OCI-LY1 (cell line): ENCODE measurements at regions not wholly inside any gene's neighbourhood (a gene's known extent, or its start where the extent isn't known, plus 50 kb on each side); places are given as distances from the start of the nearest gene placed in this dataset.

Experiments
- H2AFZ ChIP-seq: fragments of 200-600 bp; sonication (generic), shearing (Covaris generic); 2 replicates; pipeline ENCODE4 v1.6.0; 2014; ENCODE audit warnings: antibody characterized with exemption, mild to moderate bottlenecking, low read length
- H3F3A ChIP-seq: fragments of 200-600 bp; sonication (generic), shearing (Covaris generic); 2 replicates; pipeline ENCODE4 v1.6.0; 2014; ENCODE audit warnings: mild to moderate bottlenecking, antibody characterized with exemption, low read length, moderate library complexity; ENCODE audit not compliant: insufficient read depth
- H3K27ac ChIP-seq: fragments of 200-600 bp; sonication (generic); 2 replicates; pipeline ENCODE4 v1.5.1; 2014; ENCODE audit warnings: low read length, mixed run types, mild to moderate bottlenecking, low read depth; ENCODE audit not compliant: poor library complexity, severe bottlenecking
- H3K27me3 ChIP-seq: fragments of 200-600 bp; sonication (generic); 2 replicates; pipeline ENCODE4 v1.6.0; 2014; ENCODE audit warnings: antibody characterized with exemption, mild to moderate bottlenecking, low read length, moderate library complexity; ENCODE audit not compliant: insufficient read depth
- H3K36me3 ChIP-seq: fragments of 200-600 bp; sonication (generic); 2 replicates; pipeline ENCODE4 v1.6.1; 2014; ENCODE audit warnings: mild to moderate bottlenecking, antibody characterized with exemption, low read length, moderate library complexity, mixed read lengths; ENCODE audit not compliant: insufficient read depth
- H3K4me1 ChIP-seq: fragments of 200-600 bp; sonication (generic); 2 replicates; pipeline ENCODE4 v1.5.1; 2014; ENCODE audit warnings: mild to moderate bottlenecking, low read length, moderate library complexity; ENCODE audit not compliant: insufficient read depth, severe bottlenecking
- H3K4me2 ChIP-seq: fragments of 200-600 bp; sonication (generic), shearing (Covaris generic); 2 replicates; pipeline ENCODE4 v1.6.1; 2014; ENCODE audit warnings: low read length
- H3K4me3 ChIP-seq: fragments of 200-600 bp; sonication (generic); 2 replicates; pipeline ENCODE4 v1.5.1; 2014; ENCODE audit warnings: low read length, low read depth, mild to moderate bottlenecking, mixed read lengths; ENCODE audit not compliant: poor library complexity, severe bottlenecking
- H3K79me2 ChIP-seq: fragments of 200-600 bp; shearing (Covaris generic); 2 replicates; pipeline ENCODE4 v1.6.1; 2016; ENCODE audit warnings: mixed run types, low read length, mixed read lengths; ENCODE audit not compliant: insufficient read depth
- H3K9ac ChIP-seq: fragments of 200-600 bp; sonication (generic), shearing (Covaris generic); 2 replicates; pipeline ENCODE4 v1.6.1; 2014; ENCODE audit warnings: mild to moderate bottlenecking, low read length, mixed read lengths
- H3K9me2 ChIP-seq: fragments of 200-600 bp; sonication (generic), shearing (Covaris generic); 2 replicates; pipeline ENCODE4 v1.6.1; 2014; ENCODE audit warnings: low read depth, mild to moderate bottlenecking, low read length, mixed read lengths
- H3K9me3 ChIP-seq: fragments of 200-600 bp; shearing (Covaris generic); 2 replicates; pipeline ENCODE4 v1.6.1; 2014; ENCODE audit warnings: low read length, mixed read lengths
- H4K20me1 ChIP-seq: fragments of 200-600 bp; sonication (generic), shearing (Covaris generic); 2 replicates; pipeline ENCODE4 v1.6.0; 2016; ENCODE audit warnings: mild to moderate bottlenecking, low read length; ENCODE audit not compliant: insufficient read depth
- CTCF ChIP-seq: fragments of 200-600 bp; sonication (generic), shearing (Covaris generic); IDR thresholded peaks from 2 replicates; pipeline ENCODE4 v1.5.1; 2017; ENCODE audit warnings: mild to moderate bottlenecking, antibody characterized with exemption, low read length, moderate library complexity, mixed read lengths
- EZH2 ChIP-seq: fragments of 200-600 bp; sonication (generic), shearing (Covaris generic); IDR thresholded peaks from 2 replicates; pipeline ENCODE4 v1.8.0; 2017; ENCODE audit warnings: borderline replicate concordance, mixed run types, mild to moderate bottlenecking, antibody characterized with exemption, low read length, moderate library complexity, mixed read lengths

- H3K9ac ChIP-seq: no peak overlapping the region
- no peaks in the 10 kb centered on the region for H3F3A ChIP-seq
- H3K36me3 ChIP-seq: no peaks in the 10 kb centered on the region
- no peaks in the 10 kb centered on the region for H3K79me2 ChIP-seq
- no peak overlapping the region for H3K4me2 ChIP-seq
- H3K9me2 ChIP-seq: no peaks in the 10 kb centered on the region
- H3K27ac ChIP-seq: no peak overlapping the region
- TF ChIP-seq EZH2: no peak
- TF ChIP-seq CTCF: no peak
- H3K9me3 ChIP-seq: no peaks in the 10 kb centered on the region
- H3K27me3 ChIP-seq: no peaks in the 10 kb centered on the region
- H4K20me1 ChIP-seq: no peaks in the 10 kb centered on the region
- no peak overlapping the region for H2AFZ ChIP-seq
- no peaks in the 10 kb centered on the region for H3K4me1 ChIP-seq
- H3K4me3 ChIP-seq: no peak overlapping the region
Observed at GRCh38 chr3:25025236-25025635, 402.8 kb upstream of the RARB start.

GRCh38 chr3:25027650-25028049 lies 400.4 kb upstream of the RARB start:
- Histone ChIP-seq H3K9ac (no peak overlapping the region), H3K79me2 (no peaks in the 10 kb centered on the region), H3K4me1 (no peaks in the 10 kb centered on the region), H3F3A (no peaks in the 10 kb centered on the region), H3K36me3 (no peaks in the 10 kb centered on the region), H2AFZ (no peak overlapping the region), H3K4me2 (no peak overlapping the region), H3K27me3 (no peaks in the 10 kb centered on the region), H3K9me2 (no peaks in the 10 kb centered on the region), H3K4me3 (no peak overlapping the region), H4K20me1 (no peaks in the 10 kb centered on the region), H3K27ac (no peak overlapping the region), H3K9me3 (no peaks in the 10 kb centered on the region)
- TF ChIP-seq CTCF (no peak), EZH2 (no peak)

- H3K27ac ChIP-seq: no peak overlapping the region
Observed at GRCh38 chr3:25029820-25030219, 398.2 kb upstream of the RARB start.

More at GRCh38 chr3:25029820-25030219, 398.2 kb upstream of the RARB start:
- Histone ChIP-seq H3K36me3 (no peaks in the 10 kb centered on the region), H3K27me3 (no peaks in the 10 kb centered on the region), H4K20me1 (no peaks in the 10 kb centered on the region), H3K4me3 (no peak overlapping the region), H3K4me2 (no peak overlapping the region), H3K9me3 (no peaks in the 10 kb centered on the region), H3F3A (no peaks in the 10 kb centered on the region), H3K9ac (no peak overlapping the region), H3K9me2 (no peaks in the 10 kb centered on the region), H3K4me1 (no peaks in the 10 kb centered on the region), H3K79me2 (no peaks in the 10 kb centered on the region), H2AFZ (no peak overlapping the region)
- TF ChIP-seq EZH2 (no peak), CTCF (no peak)
